ENCODE measurements at regions not wholly inside any gene's neighbourhood (a gene's known extent, or its start where the extent isn't known, plus 50 kb on each side); places are given as distances from the start of the nearest gene placed in this dataset.

DNA sequence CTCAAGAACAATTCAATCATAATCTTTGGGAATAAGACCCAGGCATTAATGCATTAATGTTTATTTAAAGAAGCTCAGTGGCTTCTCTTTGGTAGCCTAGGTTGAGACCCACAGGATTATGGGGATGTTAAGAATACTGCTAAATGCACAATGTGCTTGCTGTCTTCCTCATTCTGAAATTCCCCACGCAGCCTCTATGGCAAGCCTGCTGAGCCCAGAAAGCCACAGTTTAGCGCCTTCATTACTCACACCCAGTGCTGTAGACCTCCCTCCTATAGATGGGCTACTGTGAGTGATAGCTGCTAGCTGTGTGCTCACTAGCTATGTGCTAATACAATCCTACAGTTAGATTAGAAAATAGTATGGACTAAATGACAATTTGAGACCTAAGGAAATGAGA is 90.6 kb downstream of the TNFSF13B start:
- no peak for ATAC-seq
- H3K27ac Mint-ChIP-seq: no peak overlapping the region
- H3K9me3 Mint-ChIP-seq (ENCODE audit: low read depth): no peaks in the 10 kb centered on the region
- no peaks in the 10 kb centered on the region for H3K4me1 Mint-ChIP-seq
- H3K27me3 Mint-ChIP-seq: peaks cover 3% of the 10 kb centered on the region
- no peak for DNase-seq
- H3K36me3 Mint-ChIP-seq: no peaks in the 10 kb centered on the region
- no peak overlapping the region for H3K4me3 Mint-ChIP-seq
- CTCF ChIA-PET: interaction anchor here (1.5 to 1.7 kb wide), 2 partner anchors 11 kb away, joined by 3 to 4 read pairs; no protein-coding TSS in a partner anchor

- Mint-ChIP-seq H3K27ac (no peak overlapping the region), H3K4me3 (no peak overlapping the region), H3K4me1 (no peaks in the 10 kb centered on the region), H3K27me3 (no peaks in the 10 kb centered on the region), H3K36me3 (no peaks in the 10 kb centered on the region), H3K9me3 (ENCODE audit: low read depth) (no peaks in the 10 kb centered on the region)
- ATAC-seq: no peak
- no peak for DNase-seq
- CTCF ChIA-PET: interaction anchor here (1.7 kb wide), 1 partner anchor 12 kb away, joined by 4 read pairs; no protein-coding TSS in a partner anchor
Observed at GRCh38 chr13:108361769-108362168, 92.3 kb downstream of the TNFSF13B start.

DNA sequence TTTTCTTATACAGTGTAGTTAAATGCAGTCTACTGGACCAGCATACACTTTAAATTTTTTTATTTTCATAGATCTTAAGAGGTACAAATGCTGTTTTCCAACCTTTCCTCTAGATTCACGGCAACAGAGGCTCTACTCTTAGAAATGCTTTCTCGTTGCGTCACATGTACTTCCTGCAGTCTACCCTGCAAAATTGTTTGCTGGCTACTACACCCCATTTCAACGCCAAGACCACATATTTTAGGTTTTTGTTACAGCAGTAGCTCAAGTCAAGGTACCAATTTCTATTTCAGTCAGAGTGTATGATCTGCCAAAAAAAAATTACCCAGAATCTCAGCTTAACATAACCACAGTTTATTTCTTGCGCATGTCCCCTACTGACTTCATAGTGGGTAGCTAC is 94.1 kb downstream of the TNFSF13B start:
- H3K4me1 Mint-ChIP-seq: no peaks in the 10 kb centered on the region
- CTCF ChIA-PET: no interaction called here
- ATAC-seq: no peak
- no peaks in the 10 kb centered on the region for H3K9me3 Mint-ChIP-seq (ENCODE audit: low read depth)
- H3K27me3 Mint-ChIP-seq: no peaks in the 10 kb centered on the region
- H3K36me3 Mint-ChIP-seq: no peaks in the 10 kb centered on the region
- no peak overlapping the region for H3K4me3 Mint-ChIP-seq
- H3K27ac Mint-ChIP-seq: no peak overlapping the region
- no peak for DNase-seq

DNA sequence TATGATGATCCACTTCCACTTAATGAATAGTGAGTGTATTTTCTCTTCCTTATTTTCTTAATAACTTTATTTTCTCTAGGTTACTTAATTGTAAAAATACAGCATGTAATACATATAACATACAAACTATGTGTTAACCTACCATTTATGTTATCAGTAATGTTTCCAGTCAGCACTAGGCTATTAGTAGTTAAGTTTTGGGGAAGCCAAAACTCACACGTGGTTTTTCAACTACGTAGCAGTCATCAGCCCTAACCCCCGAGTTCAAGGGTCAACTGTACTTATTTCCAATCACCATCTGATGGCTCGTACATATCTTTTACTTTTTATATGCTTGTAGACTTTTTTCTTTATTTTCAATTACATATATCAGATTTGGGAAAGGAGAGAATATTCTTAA is 95.7 kb downstream of the TNFSF13B start:
- no peaks in the 10 kb centered on the region for H3K4me1 Mint-ChIP-seq
- H3K4me3 Mint-ChIP-seq: no peak overlapping the region
- DNase-seq (no peak), ATAC-seq (no peak)
- H3K9me3 Mint-ChIP-seq (ENCODE audit: low read depth): peaks cover under 1% of the 10 kb centered on the region
- CTCF ChIA-PET: no interaction called here
- no peaks in the 10 kb centered on the region for H3K27me3 Mint-ChIP-seq
- no peaks in the 10 kb centered on the region for H3K36me3 Mint-ChIP-seq
- no peak overlapping the region for H3K27ac Mint-ChIP-seq

DNA sequence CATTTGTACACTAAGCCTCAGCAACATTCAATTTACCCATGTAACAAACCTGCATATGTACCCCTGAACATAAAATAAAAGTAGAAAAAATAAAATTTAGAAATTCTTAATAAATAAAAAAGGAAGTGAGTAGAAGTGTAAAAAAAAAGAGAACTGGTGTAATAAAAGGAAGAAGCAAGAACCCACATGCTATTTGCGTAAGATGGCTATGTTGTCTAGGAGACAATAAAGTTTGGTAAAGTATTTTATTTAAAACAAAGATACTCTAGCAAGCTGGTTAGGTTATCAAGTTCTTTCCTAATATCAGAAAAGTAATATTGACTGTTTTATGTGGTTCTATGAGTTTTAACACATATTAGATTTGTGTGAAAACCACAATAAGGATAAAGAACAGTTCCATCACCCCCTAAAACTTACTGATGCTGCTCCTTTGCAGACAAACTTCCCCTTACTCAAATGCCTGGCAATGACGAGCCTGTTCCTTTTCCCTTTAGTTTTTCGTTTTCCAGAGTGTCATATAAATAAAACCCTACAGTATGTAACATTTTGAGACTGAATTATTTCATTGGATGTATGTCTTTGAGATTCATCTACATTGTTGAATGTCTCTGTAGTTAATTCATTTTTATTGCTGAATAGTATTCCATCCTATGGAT is 98.9 kb downstream of the TNFSF13B start:
- H3K9me3 Mint-ChIP-seq (ENCODE audit: low read depth): peaks cover 2% of the 10 kb centered on the region
- no peak overlapping the region for H3K27ac Mint-ChIP-seq
- DNase-seq: no peak
- no peaks in the 10 kb centered on the region for H3K36me3 Mint-ChIP-seq
- CTCF ChIA-PET: no interaction called here
- H3K4me3 Mint-ChIP-seq: no peak overlapping the region
- H3K27me3 Mint-ChIP-seq: no peaks in the 10 kb centered on the region
- no peaks in the 10 kb centered on the region for H3K4me1 Mint-ChIP-seq
- ATAC-seq: no peak

- CTCF ChIA-PET: no interaction called here
- no peaks in the 10 kb centered on the region for H3K36me3 Mint-ChIP-seq
- H3K27ac Mint-ChIP-seq: no peak overlapping the region
- H3K27me3 Mint-ChIP-seq: no peaks in the 10 kb centered on the region
- DNase-seq (no peak), ATAC-seq (no peak)
- H3K4me3 Mint-ChIP-seq: no peak overlapping the region
- peaks cover 2% of the 10 kb centered on the region for H3K9me3 Mint-ChIP-seq (ENCODE audit: low read depth)
- H3K4me1 Mint-ChIP-seq: no peaks in the 10 kb centered on the region
Observed at GRCh38 chr13:108369412-108369811, 99.9 kb downstream of the TNFSF13B start.

- Mint-ChIP-seq H3K9me3 (ENCODE audit: low read depth) (peaks cover 2% of the 10 kb centered on the region), H3K27me3 (no peaks in the 10 kb centered on the region), H3K4me3 (no peak overlapping the region), H3K36me3 (no peaks in the 10 kb centered on the region), H3K27ac (no peak overlapping the region), H3K4me1 (no peaks in the 10 kb centered on the region)
- CTCF ChIA-PET: no interaction called here
- no peak for DNase-seq
- ATAC-seq: no peak
Observed at GRCh38 chr13:108375034-108375433, 105.5 kb downstream of the TNFSF13B start.

- no peaks in the 10 kb centered on the region for H3K27me3 Mint-ChIP-seq
- DNase-seq (no peak), ATAC-seq (no peak)
- H3K4me3 Mint-ChIP-seq: no peak overlapping the region
- H3K36me3 Mint-ChIP-seq: no peaks in the 10 kb centered on the region
- CTCF ChIA-PET: no interaction called here
- H3K27ac Mint-ChIP-seq: no peak overlapping the region
- H3K4me1 Mint-ChIP-seq: no peaks in the 10 kb centered on the region
- H3K9me3 Mint-ChIP-seq (ENCODE audit: low read depth): no peaks in the 10 kb centered on the region
Observed at GRCh38 chr13:108375772-108376171, 106.3 kb downstream of the TNFSF13B start.

DNA sequence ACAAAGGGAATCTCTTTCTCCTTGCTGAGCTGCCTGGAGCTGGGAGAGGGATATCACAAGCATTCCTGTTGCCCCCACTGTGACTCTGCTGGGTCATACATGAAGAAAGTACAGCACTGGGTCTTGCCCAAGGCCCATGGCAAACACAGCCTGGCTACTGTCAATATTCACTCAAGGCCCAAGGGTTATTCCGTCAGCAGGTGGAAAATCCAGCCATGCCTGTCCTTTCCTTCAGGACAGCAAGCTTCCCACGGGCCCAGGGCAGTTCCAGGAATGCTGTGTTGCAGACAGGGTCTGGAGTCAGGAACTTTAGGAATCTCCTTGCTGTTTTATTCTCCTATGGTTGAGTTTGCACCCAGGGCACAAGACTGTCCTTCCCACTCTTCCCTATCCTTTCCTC is 106.8 kb downstream of the TNFSF13B start:
- no peak overlapping the region for H3K4me3 Mint-ChIP-seq
- ATAC-seq: no peak
- H3K27me3 Mint-ChIP-seq: no peaks in the 10 kb centered on the region
- CTCF ChIA-PET: no interaction called here
- H3K9me3 Mint-ChIP-seq (ENCODE audit: low read depth): no peaks in the 10 kb centered on the region
- H3K27ac Mint-ChIP-seq: no peak overlapping the region
- no peak for DNase-seq
- H3K4me1 Mint-ChIP-seq: no peaks in the 10 kb centered on the region
- no peaks in the 10 kb centered on the region for H3K36me3 Mint-ChIP-seq

- H3K4me3 Mint-ChIP-seq: no peak overlapping the region
- CTCF ChIA-PET: no interaction called here
- DNase-seq: no peak
Observed at GRCh38 chr13:108377646-108378206, 108.2 kb downstream of the TNFSF13B start.

DNA sequence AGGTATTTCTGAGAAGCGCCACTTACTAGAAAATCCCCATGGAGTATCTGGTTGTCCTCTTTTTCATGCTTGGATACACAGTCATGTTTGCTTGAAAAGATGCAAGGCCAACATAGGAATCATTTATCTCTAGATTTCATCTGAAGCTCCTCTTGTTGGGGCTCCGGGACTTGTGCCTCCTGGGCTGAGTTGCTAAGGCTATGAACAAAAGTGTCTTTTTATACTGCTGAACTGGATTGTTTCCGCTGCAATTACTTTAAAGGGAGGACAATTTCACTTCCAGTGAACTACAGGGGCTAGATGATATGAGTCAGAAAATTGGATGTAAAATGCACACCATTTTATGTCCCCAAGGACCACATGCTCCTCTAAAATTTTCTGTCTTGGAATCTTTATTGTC is 114.1 kb downstream of the TNFSF13B start:
- DNase-seq: no peak
- H3K9me3 Mint-ChIP-seq (ENCODE audit: low read depth): no peaks in the 10 kb centered on the region
- ATAC-seq: no peak
- H3K36me3 Mint-ChIP-seq: no peaks in the 10 kb centered on the region
- H3K27me3 Mint-ChIP-seq: no peaks in the 10 kb centered on the region
- no peak overlapping the region for H3K27ac Mint-ChIP-seq
- H3K4me3 Mint-ChIP-seq: no peak overlapping the region
- no peaks in the 10 kb centered on the region for H3K4me1 Mint-ChIP-seq
- CTCF ChIA-PET: no interaction called here

More at GRCh38 chr13:108377646-108378206, 108.2 kb downstream of the TNFSF13B start:
- ATAC-seq: no peak
- no peaks in the 10 kb centered on the region for H3K36me3 Mint-ChIP-seq
- H3K9me3 Mint-ChIP-seq (ENCODE audit: low read depth): no peaks in the 10 kb centered on the region
- H3K27ac Mint-ChIP-seq: no peak overlapping the region
- H3K4me1 Mint-ChIP-seq: no peaks in the 10 kb centered on the region
- H3K27me3 Mint-ChIP-seq: no peaks in the 10 kb centered on the region

DNA sequence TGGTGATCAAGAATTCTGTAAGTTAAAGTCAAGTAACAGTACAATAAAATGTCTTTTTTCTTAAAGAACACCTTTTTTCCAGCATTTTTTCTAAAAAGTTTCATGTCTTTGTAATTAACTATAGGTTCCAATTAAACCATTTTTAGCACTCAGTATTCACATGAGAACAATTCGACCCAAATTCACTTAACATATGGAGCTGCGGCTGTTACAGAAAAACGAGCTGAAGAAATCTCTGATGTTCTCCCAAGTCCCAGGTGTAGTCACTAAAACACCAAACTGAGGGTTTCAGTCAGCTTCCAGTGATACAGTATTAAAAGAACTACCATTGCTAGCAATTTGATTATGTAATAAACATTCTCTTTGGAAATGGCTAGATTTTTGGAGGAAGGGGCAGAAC is 117.6 kb downstream of the TNFSF13B start:
- Mint-ChIP-seq H3K4me1 (no peaks in the 10 kb centered on the region), H3K9me3 (ENCODE audit: low read depth) (no peaks in the 10 kb centered on the region), H3K27me3 (no peaks in the 10 kb centered on the region), H3K36me3 (no peaks in the 10 kb centered on the region), H3K27ac (no peak overlapping the region), H3K4me3 (no peak overlapping the region)
- no peak for ATAC-seq
- CTCF ChIA-PET: no interaction called here
- DNase-seq: no peak

- Mint-ChIP-seq H3K4me1 (peaks cover 3% of the 10 kb centered on the region), H3K9me3 (ENCODE audit: low read depth) (no peaks in the 10 kb centered on the region), H3K4me3 (no peak overlapping the region), H3K27me3 (no peaks in the 10 kb centered on the region), H3K36me3 (no peaks in the 10 kb centered on the region), H3K27ac (no peak overlapping the region)
- no peak for DNase-seq
- no peak for ATAC-seq
- CTCF ChIA-PET: no interaction called here
Observed at GRCh38 chr13:108402850-108403249, 133.3 kb downstream of the TNFSF13B start.

DNA sequence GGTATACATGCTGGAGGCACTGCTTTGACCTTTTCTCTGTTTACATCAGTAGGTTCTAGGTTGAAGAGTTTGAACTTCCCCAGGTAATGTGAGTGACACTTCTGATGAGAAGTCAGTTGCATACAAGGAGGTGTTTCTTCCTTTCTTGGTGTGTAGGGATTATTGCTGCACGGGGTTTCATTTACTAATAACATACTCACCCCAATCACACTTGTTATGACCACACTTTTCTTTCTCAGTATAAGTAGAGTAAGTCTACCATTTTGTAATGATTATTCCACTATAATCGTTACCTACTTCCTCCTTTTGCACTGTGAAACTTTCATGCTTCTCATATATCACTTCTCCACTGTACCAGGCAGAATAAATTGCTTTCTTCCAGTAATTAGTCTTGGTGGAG is 138.0 kb downstream of the TNFSF13B start:
- H3K36me3 Mint-ChIP-seq: no peaks in the 10 kb centered on the region
- no peaks in the 10 kb centered on the region for H3K9me3 Mint-ChIP-seq (ENCODE audit: low read depth)
- no peak overlapping the region for H3K4me3 Mint-ChIP-seq
- H3K4me1 Mint-ChIP-seq: peaks cover 11% of the 10 kb centered on the region
- CTCF ChIA-PET: no interaction called here
- H3K27ac Mint-ChIP-seq: no peak overlapping the region
- no peak for ATAC-seq
- H3K27me3 Mint-ChIP-seq: no peaks in the 10 kb centered on the region
- no peak for DNase-seq

All from activated CD8-positive, alpha-beta memory T cell treated with anti-CD3 and anti-CD28 coated beads, Interleukin-2, amount 10 ng/mL, durations not matched to agents 7 days and 5 days (primary cell).